Prostate gland (tissue), 2 donors: ENCODE measurements at regions not wholly inside any gene's neighbourhood (a gene's known extent, or its start where the extent isn't known, plus 50 kb on each side); places are given as distances from the start of the nearest gene placed in this dataset.

Source experiments
- CTCF ChIP-seq, 4 experiments: fragments of 200-600 bp in 2 of 4; fragments of 450-650 bp in 2 of 4; sonication (generic) in 2 of 4; IDR thresholded peaks; 1 replicate in 3 of 4; 2 replicates in 1 of 4; pipeline ENCODE4 v1.5.1; 2016 to 2019; ENCODE audit warnings: antibody characterized with exemption in 4 of 4, mild to moderate bottlenecking in 2 of 4, moderate library complexity in 2 of 4
- POLR2A ChIP-seq: fragments of 450-650 bp; IDR thresholded peaks from one replicate; pipeline ENCODE4 v1.6.1; 2016; ENCODE audit warnings: antibody characterized with exemption, mild to moderate bottlenecking

- TF ChIP-seq CTCF (IDR thresholded peaks at IDR 0.05): no peak
- no peak for TF ChIP-seq POLR2A
Measured at GRCh38 chr1:38101037-38101785, 54.6 kb upstream of the POU3F1 start.
